WI38 (cell line): ENCODE measurements at regions not wholly inside any gene's neighbourhood (a gene's known extent, or its start where the extent isn't known, plus 50 kb on each side); places are given as distances from the start of the nearest gene placed in this dataset.

Source experiments
- H3K4me3 ChIP-seq: 2 replicates; pipeline ENCODE4 v1.5.1; 2011; ENCODE audit warnings: low read depth, mild to moderate bottlenecking, control low read depth, low read length
- TF ChIP-seq, protein P1 (sequence below): IDR thresholded peaks from 2 replicates; pipeline ENCODE4 v1.5.1; 2012; ENCODE audit warnings: low read depth, mild to moderate bottlenecking, control low read depth, low read length

DNA sequence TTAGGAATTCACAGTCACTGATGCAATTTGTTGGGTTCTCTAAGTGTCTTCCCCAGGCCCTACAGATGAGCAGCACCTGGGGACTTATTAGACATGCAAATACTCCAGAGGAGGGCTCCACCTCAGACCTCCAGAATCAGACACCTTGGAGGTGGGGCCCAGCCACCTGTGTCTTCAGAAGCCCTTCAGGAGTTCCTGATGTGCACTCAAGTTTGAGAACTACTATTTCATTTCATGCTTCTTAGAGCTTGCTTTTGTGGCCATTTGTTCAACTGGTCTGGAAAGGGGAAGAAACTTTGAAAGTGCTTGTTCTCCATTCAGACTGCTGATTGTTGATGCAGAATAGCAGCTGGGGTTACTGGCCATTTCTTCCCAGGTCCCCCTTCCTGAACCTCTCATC is 472.0 kb downstream of the COG6 start:
- TF ChIP-seq, protein P1, sequence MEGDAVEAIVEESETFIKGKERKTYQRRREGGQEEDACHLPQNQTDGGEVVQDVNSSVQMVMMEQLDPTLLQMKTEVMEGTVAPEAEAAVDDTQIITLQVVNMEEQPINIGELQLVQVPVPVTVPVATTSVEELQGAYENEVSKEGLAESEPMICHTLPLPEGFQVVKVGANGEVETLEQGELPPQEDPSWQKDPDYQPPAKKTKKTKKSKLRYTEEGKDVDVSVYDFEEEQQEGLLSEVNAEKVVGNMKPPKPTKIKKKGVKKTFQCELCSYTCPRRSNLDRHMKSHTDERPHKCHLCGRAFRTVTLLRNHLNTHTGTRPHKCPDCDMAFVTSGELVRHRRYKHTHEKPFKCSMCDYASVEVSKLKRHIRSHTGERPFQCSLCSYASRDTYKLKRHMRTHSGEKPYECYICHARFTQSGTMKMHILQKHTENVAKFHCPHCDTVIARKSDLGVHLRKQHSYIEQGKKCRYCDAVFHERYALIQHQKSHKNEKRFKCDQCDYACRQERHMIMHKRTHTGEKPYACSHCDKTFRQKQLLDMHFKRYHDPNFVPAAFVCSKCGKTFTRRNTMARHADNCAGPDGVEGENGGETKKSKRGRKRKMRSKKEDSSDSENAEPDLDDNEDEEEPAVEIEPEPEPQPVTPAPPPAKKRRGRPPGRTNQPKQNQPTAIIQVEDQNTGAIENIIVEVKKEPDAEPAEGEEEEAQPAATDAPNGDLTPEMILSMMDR: no peak
- no peak overlapping the region for H3K4me3 ChIP-seq

- no peak overlapping the region for H3K4me3 ChIP-seq
- TF ChIP-seq, protein P1: no peak
These were observed 472.5 kb downstream of the COG6 start for GRCh38 chr13:40127925-40128324.

GRCh38 chr13:40129467-40129866 is 474.0 kb downstream of the COG6 start:
- TF ChIP-seq, protein P1: no peak
- H3K4me3 ChIP-seq: no peak overlapping the region

GRCh38 chr13:40130871-40131636 is 475.6 kb downstream of the COG6 start:
- no peak overlapping the region for H3K4me3 ChIP-seq
- TF ChIP-seq, protein P1: no peak

DNA sequence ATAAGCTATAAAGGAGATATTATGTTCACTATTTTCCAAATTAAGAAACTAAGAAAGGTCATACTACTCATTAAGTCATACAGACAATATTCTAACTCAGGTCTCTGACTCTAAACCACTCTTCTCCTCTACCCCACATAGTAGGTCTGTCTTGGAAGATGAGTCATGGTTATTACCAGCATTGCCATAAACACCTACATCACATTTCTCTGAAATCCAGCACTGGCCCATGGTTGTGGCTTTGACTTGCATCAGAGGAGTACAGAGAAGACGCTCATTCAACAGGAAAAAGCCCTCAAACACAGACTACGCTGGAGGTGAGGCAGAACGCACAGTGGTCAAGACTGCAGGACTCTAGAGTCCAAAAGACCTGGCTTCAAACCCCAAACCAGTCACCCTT is 476.8 kb downstream of the COG6 start:
- TF ChIP-seq, protein P1: no peak
- no peak overlapping the region for H3K4me3 ChIP-seq

- no peak overlapping the region for H3K4me3 ChIP-seq
- TF ChIP-seq, protein P1: no peak
These were observed 481.4 kb downstream of the COG6 start for GRCh38 chr13:40136896-40137295.

DNA sequence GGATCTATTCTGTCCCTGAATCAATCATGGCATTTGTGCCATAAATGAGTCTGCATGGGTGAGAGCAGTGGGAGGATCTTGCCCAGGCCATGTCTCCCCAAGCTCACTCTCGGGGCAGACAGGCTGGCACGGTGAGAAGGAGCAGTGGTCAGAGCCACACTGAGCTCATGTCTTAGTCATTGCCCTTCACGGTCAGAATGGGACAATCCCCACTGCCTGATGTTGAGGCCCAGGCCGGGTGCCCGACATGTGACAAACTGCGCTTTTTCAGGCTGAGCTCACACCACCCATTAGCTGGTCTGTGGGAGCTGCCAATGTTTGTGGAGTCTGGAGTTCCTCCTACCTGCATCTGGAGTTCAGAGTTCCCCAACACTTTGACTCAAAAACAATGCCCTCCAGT is 481.9 kb downstream of the COG6 start:
- no peak overlapping the region for H3K4me3 ChIP-seq
- TF ChIP-seq, protein P1: no peak
